ENCODE measurements at regions not wholly inside any gene's neighbourhood (a gene's known extent, or its start where the extent isn't known, plus 50 kb on each side); places are given as distances from the start of the nearest gene placed in this dataset.

DNA sequence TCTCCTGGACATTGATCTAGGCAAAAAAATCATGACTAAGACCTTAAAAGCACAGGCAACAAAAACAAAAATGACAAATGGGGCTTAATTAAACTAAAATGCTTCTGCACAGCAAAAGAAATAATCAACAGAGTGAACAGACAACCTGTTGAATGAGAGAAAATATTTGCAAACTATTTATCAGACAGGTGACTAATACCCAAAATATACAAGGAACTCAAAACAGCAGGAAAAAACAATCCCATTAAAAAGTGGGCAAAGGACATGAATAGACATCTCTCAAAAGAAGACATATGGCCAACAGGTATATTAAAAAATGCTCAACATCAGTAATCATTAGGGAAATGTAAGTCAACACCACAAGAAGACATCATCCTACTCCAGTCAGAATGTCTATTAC, 166.8 kb downstream of the MTERF1 start:
- TF ChIP-seq TEAD4 (IDR thresholded peaks at IDR 0.05), result no peak
- no peak for TF ChIP-seq RAD21 (IDR thresholded peaks at IDR 0.05; ENCODE audit: low read depth)
- TF ChIP-seq EP300 (IDR thresholded peaks at IDR 0.05; ENCODE audit: borderline replicate concordance), result no peak
- TF ChIP-seq YY1 (IDR thresholded peaks at IDR 0.05; ENCODE audit: low read depth), result no peak
- TF ChIP-seq, protein P1, sequence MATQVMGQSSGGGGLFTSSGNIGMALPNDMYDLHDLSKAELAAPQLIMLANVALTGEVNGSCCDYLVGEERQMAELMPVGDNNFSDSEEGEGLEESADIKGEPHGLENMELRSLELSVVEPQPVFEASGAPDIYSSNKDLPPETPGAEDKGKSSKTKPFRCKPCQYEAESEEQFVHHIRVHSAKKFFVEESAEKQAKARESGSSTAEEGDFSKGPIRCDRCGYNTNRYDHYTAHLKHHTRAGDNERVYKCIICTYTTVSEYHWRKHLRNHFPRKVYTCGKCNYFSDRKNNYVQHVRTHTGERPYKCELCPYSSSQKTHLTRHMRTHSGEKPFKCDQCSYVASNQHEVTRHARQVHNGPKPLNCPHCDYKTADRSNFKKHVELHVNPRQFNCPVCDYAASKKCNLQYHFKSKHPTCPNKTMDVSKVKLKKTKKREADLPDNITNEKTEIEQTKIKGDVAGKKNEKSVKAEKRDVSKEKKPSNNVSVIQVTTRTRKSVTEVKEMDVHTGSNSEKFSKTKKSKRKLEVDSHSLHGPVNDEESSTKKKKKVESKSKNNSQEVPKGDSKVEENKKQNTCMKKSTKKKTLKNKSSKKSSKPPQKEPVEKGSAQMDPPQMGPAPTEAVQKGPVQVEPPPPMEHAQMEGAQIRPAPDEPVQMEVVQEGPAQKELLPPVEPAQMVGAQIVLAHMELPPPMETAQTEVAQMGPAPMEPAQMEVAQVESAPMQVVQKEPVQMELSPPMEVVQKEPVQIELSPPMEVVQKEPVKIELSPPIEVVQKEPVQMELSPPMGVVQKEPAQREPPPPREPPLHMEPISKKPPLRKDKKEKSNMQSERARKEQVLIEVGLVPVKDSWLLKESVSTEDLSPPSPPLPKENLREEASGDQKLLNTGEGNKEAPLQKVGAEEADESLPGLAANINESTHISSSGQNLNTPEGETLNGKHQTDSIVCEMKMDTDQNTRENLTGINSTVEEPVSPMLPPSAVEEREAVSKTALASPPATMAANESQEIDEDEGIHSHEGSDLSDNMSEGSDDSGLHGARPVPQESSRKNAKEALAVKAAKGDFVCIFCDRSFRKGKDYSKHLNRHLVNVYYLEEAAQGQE (IDR thresholded peaks at IDR 0.05; ENCODE audit: low read depth), result no peak
- TF ChIP-seq FOXM1 (IDR thresholded peaks at IDR 0.05; ENCODE audit: borderline replicate concordance, low read depth), result no peak
- no peak for TF ChIP-seq USF1 (IDR thresholded peaks at IDR 0.05)
- TF ChIP-seq EGR1 (IDR thresholded peaks at IDR 0.05), result no peak
- TF ChIP-seq NFIC (IDR thresholded peaks at IDR 0.05), result no peak
- TF ChIP-seq CEBPB (IDR thresholded peaks at IDR 0.05), result no peak
- TF ChIP-seq, protein P2, sequence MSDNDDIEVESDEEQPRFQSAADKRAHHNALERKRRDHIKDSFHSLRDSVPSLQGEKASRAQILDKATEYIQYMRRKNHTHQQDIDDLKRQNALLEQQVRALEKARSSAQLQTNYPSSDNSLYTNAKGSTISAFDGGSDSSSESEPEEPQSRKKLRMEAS (IDR thresholded peaks at IDR 0.05), result no peak
- no peak for TF ChIP-seq TAF1 (IDR thresholded peaks at IDR 0.05; ENCODE audit: low read depth)

Measured in Ishikawa (cell line).